A673 (cell line): ENCODE measurements at regions not wholly inside any gene's neighbourhood (a gene's known extent, or its start where the extent isn't known, plus 50 kb on each side); places are given as distances from the start of the nearest gene placed in this dataset.

Experiments
- EZH2 ChIP-seq: fragments of 200-600 bp; sonication (generic); IDR thresholded peaks from 2 replicates; pipeline ENCODE4 v1.6.1; 2017; ENCODE audit warnings: borderline replicate concordance, low read depth, mild to moderate bottlenecking, mixed read lengths, antibody characterized with exemption, low read length; ENCODE audit not compliant: poor library complexity, severe bottlenecking
- TF ChIP-seq, protein P1 (sequence below): fragments of 300-800, 200-600 bp; sonication (generic); conservative IDR thresholded peaks from 2 replicates; pipeline ENCODE4 v1.5.1; 2017; ENCODE audit warnings: low read depth, mild to moderate bottlenecking, antibody characterized with exemption, low read length, moderate library complexity, mixed read lengths

DNA sequence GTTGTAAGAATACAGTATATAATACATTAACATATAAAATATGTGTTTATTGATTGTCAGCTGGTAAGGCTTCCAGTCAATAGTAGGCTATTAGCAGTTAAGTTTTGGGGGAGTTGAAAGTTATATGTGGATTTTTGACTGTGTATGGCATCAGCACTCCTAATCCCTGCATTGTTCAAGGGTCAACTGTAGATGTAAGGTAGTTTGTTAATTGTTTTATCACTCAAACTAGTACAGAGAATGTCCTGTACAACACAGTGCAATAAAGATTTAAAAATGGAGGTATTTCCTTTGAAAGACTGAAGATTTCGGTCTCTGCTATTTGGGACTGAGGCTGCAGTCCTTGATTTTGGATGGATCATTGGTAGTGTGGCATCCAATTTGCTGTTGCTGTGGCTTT is 484.4 kb downstream of the KDM4C start:
- TF ChIP-seq, protein P1, sequence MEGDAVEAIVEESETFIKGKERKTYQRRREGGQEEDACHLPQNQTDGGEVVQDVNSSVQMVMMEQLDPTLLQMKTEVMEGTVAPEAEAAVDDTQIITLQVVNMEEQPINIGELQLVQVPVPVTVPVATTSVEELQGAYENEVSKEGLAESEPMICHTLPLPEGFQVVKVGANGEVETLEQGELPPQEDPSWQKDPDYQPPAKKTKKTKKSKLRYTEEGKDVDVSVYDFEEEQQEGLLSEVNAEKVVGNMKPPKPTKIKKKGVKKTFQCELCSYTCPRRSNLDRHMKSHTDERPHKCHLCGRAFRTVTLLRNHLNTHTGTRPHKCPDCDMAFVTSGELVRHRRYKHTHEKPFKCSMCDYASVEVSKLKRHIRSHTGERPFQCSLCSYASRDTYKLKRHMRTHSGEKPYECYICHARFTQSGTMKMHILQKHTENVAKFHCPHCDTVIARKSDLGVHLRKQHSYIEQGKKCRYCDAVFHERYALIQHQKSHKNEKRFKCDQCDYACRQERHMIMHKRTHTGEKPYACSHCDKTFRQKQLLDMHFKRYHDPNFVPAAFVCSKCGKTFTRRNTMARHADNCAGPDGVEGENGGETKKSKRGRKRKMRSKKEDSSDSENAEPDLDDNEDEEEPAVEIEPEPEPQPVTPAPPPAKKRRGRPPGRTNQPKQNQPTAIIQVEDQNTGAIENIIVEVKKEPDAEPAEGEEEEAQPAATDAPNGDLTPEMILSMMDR = no peak
- TF ChIP-seq EZH2 = no peak
